Heart left ventricle (tissue), 13 donors: ENCODE measurements at regions not wholly inside any gene's neighbourhood (a gene's known extent, or its start where the extent isn't known, plus 50 kb on each side); places are given as distances from the start of the nearest gene placed in this dataset.
A peak's percentile ranks its signal among the peaks of the same experiment; 100 is the strongest.

ENCODE experiments used
- POLR2A ChIP-seq, 2 donors: fragments of 450-650 bp; IDR thresholded peaks; one replicate each; pipeline ENCODE4 v1.6.1; 2017; ENCODE audit warnings: antibody characterized with exemption in 2 of 2, mild to moderate bottlenecking in 2 of 2, moderate library complexity in 2 of 2
- TF ChIP-seq, protein P1 (sequence below), 12 donors: fragments of 200-600 bp; sonication (generic) in 4 of 12; IDR thresholded peaks; one replicate each; pipeline versions ENCODE4 v1.5.0 to v1.8.0; 2018 to 2022; ENCODE audit warnings: antibody characterized with exemption in 12 of 12, mild to moderate bottlenecking in 5 of 12
- donor health status: ischemic (EF 13 %, LVEDD 7.1; RV severe dilation, severe dysfunction).
- donor health status: DM: no; HTN: yes; CAD: no.
- donor health status: DM: no; HTN: no; CAD: no.
- donor health status: ischemic (EF 25% LVEDD 6.9; RV normal size, moderate dysfunction).
- donor health status: ischemic (EF 25% LVEDD 5.7; RV mildly dilated, moderate dysfunction).
- donor health status: ischemic (EF 35%, LVEDD 5.7; RV mildly dilated, moderate dysfunction).
- donor health status: nonischemic (EF 11% LVEDD 7.7; RV severe dilation, severe dysfunction).
- donor health status: DM: yes; HTN: yes; CAD: no.
- donor health status: PGD.
- donor health status: ischemic (EF 29% LVEDD 5.4; RV normal size, mild dysfunction).
- donor health status: nonischemic (EF 23%, LVEDD 6.1; RV moderate dilation, normal function).

- TF ChIP-seq, protein P1, sequence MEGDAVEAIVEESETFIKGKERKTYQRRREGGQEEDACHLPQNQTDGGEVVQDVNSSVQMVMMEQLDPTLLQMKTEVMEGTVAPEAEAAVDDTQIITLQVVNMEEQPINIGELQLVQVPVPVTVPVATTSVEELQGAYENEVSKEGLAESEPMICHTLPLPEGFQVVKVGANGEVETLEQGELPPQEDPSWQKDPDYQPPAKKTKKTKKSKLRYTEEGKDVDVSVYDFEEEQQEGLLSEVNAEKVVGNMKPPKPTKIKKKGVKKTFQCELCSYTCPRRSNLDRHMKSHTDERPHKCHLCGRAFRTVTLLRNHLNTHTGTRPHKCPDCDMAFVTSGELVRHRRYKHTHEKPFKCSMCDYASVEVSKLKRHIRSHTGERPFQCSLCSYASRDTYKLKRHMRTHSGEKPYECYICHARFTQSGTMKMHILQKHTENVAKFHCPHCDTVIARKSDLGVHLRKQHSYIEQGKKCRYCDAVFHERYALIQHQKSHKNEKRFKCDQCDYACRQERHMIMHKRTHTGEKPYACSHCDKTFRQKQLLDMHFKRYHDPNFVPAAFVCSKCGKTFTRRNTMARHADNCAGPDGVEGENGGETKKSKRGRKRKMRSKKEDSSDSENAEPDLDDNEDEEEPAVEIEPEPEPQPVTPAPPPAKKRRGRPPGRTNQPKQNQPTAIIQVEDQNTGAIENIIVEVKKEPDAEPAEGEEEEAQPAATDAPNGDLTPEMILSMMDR (IDR thresholded peaks at IDR 0.05), result peak in 10 of 12 donors; percentile 11 to 48 (median 20)
- TF ChIP-seq POLR2A (IDR thresholded peaks at IDR 0.05), result no peak
Observed at GRCh38 chr14:97978341-97978740, 1181.2 kb downstream of the VRK1 start.
